ENCODE measurements at regions not wholly inside any gene's neighbourhood (a gene's known extent, or its start where the extent isn't known, plus 50 kb on each side); places are given as distances from the start of the nearest gene placed in this dataset.

DNA sequence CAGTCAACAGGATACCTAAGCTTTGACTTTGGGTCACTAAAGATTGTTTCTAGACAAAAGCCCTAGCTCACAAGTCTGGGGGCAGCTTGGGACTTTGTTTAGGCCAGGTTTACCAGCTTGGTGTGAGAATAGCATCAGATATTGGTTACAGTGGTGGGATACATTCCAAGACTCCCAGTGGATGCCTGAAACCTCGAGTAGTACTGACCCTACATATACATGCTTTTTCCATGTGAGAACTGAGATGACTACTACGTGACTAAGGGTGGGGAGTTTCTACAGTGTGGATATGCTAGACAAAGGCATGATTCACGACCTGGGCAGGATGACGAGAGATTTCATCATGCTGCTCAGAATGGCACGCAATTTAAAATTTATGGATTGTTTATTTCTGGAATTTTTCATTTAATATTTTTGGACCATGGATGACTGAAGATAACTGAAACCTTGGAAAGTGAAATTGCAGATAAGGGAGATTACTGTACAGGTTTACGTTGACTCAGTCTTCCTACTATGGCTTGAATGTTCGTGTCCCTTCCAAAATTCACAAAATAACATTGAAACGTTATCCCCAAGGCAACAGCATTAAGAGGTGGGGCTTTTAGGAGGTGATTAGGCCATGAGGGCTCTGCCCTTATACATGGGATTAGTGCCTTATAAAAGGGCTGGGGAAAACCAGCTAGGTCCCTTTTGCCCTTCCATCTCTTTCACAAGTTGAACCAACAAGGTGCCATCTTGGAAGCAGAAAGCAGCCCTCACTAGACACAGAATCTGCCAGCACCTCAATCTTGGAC is 50.2 kb upstream of the CTAGE1 start:
- CTCF ChIA-PET: no interaction called here

GRCh38 chr18:22468554-22468891 is 50.8 kb upstream of the CTAGE1 start:
- Histone ChIP-seq H3K27me3 (ENCODE audit: control insufficient read depth, insufficient read depth, low read length) (no peaks in the 10 kb centered on the region), H3K36me3 (ENCODE audit: control insufficient read depth, insufficient read depth, low read length) (no peaks in the 10 kb centered on the region), H3K4me3 (ENCODE audit: low read depth, low read length) (no peak overlapping the region)
- ChIA-PET POLR2A (no interaction called here), CTCF (no interaction called here)
- DNase-seq (ENCODE audit: low read depth): no peak
- TF ChIP-seq, protein P1, sequence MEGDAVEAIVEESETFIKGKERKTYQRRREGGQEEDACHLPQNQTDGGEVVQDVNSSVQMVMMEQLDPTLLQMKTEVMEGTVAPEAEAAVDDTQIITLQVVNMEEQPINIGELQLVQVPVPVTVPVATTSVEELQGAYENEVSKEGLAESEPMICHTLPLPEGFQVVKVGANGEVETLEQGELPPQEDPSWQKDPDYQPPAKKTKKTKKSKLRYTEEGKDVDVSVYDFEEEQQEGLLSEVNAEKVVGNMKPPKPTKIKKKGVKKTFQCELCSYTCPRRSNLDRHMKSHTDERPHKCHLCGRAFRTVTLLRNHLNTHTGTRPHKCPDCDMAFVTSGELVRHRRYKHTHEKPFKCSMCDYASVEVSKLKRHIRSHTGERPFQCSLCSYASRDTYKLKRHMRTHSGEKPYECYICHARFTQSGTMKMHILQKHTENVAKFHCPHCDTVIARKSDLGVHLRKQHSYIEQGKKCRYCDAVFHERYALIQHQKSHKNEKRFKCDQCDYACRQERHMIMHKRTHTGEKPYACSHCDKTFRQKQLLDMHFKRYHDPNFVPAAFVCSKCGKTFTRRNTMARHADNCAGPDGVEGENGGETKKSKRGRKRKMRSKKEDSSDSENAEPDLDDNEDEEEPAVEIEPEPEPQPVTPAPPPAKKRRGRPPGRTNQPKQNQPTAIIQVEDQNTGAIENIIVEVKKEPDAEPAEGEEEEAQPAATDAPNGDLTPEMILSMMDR (IDR thresholded peaks at IDR 0.05; ENCODE audit: insufficient read depth, low read depth, low read length): no peak

More for the DNA sequence above, 50.2 kb upstream of the CTAGE1 start:
- POLR2A ChIA-PET: no interaction called here
- Histone ChIP-seq H3K36me3 (ENCODE audit: control insufficient read depth, insufficient read depth, low read length) (no peaks in the 10 kb centered on the region), H3K4me3 (ENCODE audit: low read depth, low read length) (no peak overlapping the region), H3K27me3 (ENCODE audit: control insufficient read depth, insufficient read depth, low read length) (no peaks in the 10 kb centered on the region)
- TF ChIP-seq, protein P1 (IDR thresholded peaks at IDR 0.05; ENCODE audit: insufficient read depth, low read depth, low read length): no peak
- DNase-seq (ENCODE audit: low read depth): peak; percentile 72

DNA sequence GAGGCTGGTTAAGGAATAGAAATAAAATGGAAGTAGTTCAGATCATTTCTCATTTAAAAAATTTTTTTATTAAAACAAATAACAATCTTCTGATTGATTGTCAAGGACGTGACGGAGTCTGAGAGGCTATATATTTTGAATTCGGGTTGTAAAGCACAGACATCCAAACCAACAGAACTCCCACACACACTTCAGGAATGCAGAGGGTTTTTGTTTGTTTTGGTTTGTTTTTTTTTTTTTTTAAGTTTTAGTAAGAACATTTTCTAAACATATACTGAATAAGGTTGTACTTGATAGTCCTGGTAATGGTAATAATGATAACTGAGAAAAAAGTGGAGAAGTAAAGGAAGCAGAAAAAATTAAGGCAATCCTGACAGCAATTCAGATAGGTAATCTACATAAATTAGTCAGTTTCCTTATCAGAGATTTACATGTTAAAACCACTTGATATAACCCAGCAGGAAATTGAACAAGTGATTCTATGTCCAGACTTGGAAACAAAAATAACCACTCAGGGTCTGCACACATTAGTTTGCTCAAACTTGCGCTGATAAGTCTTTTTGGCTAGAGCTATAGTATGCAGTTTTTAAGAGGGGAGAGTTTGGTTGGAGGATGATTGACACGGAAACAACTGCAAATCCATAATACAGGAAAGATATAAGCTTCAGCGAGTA is 51.5 kb upstream of the CTAGE1 start:
- H3K4me3 ChIP-seq (ENCODE audit: low read depth, low read length): no peak overlapping the region
- POLR2A ChIA-PET: no interaction called here
- no peaks in the 10 kb centered on the region for H3K36me3 ChIP-seq (ENCODE audit: control insufficient read depth, insufficient read depth, low read length)
- CTCF ChIA-PET: interaction anchor here (0.6 kb wide), 1 partner anchor 29 kb away, joined by 7 read pairs; no protein-coding TSS in a partner anchor
- DNase-seq (ENCODE audit: low read depth): no peak
- H3K27me3 ChIP-seq (ENCODE audit: control insufficient read depth, insufficient read depth, low read length): no peaks in the 10 kb centered on the region
- TF ChIP-seq, protein P1 (IDR thresholded peaks at IDR 0.05; ENCODE audit: insufficient read depth, low read depth, low read length): no peak

DNA sequence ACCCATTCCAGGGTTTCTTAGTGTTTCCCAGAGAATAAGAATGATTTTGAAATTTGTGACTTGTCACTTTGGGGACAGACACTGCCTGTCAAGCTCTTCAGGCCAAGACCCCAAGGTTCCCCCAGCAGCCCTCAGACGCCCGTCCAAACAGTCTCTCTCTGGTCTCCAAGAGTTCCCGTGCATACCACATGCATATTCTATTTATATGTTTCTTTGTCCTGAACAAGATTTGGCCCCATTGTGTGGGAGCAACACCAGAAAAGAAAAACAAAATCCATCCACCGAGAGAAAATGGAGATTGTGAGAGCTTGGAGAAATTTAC is 52.2 kb upstream of the CTAGE1 start:
- Histone ChIP-seq H3K36me3 (ENCODE audit: control insufficient read depth, insufficient read depth, low read length) (no peaks in the 10 kb centered on the region), H3K4me3 (ENCODE audit: low read depth, low read length) (no peak overlapping the region), H3K27me3 (ENCODE audit: control insufficient read depth, insufficient read depth, low read length) (no peaks in the 10 kb centered on the region)
- no peak for DNase-seq (ENCODE audit: low read depth)
- POLR2A ChIA-PET: no interaction called here
- CTCF ChIA-PET: interaction anchor here (0.6 kb wide), 1 partner anchor 30 kb away, joined by 7 read pairs; no protein-coding TSS in a partner anchor
- TF ChIP-seq, protein P1 (IDR thresholded peaks at IDR 0.05; ENCODE audit: insufficient read depth, low read depth, low read length): no peak
